Astrocyte of the hippocampus (primary cell): ENCODE measurements at regions not wholly inside any gene's neighbourhood (a gene's known extent, or its start where the extent isn't known, plus 50 kb on each side); places are given as distances from the start of the nearest gene placed in this dataset.
A peak's percentile ranks its signal among the peaks of the same experiment; 100 is the strongest.
"Not testable (repeated sequence)": the region's sequence is repeated elsewhere in the genome, so short reads cannot be mapped to it uniquely, and the experiment has no call there.

Experiments used
- DNase-seq: peaks from one replicate; pipeline ENCODE4 v3.0.0; 2011; ENCODE audit warnings: low read depth, low spot score

DNA sequence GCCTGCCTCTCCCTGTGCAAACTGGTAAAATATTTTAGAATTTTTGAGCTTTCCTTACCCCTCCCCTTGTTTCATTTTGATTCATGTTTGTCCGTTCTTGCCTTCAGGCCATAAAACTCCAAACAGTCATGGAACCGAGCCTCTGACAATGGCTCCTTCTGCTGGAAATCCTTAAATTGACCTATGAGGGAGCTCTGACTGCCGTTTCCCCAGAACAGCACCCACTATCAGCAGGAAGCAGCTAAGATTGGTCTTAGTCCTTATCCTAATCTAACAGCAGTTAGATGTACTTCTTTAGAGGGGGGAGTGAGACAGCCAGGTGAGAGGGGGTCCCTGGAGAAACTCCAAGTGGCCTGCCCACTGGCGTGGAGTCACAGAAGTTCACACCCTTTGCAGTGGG lies 106.7 kb downstream of the FAM174A start:
- no peak for DNase-seq

DNA sequence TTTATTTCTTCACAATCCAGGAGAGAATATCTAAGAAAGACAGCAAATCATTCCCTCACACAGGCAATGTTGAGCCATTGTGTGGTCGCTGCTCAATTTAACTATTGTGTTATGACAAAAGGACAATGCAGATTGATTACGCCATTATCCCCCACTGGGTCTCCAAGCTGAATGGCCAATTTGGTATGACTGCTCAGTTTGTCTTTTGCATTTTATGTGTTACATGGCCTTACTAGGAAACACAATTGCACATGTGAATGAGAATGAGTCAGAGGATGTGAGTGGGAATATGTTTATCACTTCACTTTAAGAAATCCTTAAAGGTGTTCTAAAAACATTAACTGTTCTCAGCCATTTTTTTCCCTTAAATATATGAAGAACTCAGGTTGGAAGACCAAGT lies 108.3 kb downstream of the FAM174A start:
- peak; percentile 46 for DNase-seq

DNA sequence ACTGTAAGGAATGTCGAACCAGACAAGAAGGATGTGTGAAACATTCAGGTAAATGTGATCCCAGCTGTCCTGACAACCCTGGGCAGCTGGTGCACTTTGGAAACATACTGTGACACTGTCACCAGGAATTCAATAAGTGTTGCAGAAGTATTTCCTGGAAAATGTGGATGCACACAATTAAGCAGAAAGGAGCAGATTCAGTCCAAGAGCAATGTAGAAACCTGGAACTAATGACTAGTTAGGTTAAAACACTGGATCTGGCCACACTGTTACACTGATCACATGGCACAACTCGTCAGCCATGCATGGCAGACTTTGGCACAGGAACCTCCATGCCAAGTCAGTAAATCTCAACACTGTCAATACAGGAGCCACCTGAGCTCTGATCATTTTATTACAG lies 109.0 kb downstream of the FAM174A start:
- DNase-seq: no peak

DNA sequence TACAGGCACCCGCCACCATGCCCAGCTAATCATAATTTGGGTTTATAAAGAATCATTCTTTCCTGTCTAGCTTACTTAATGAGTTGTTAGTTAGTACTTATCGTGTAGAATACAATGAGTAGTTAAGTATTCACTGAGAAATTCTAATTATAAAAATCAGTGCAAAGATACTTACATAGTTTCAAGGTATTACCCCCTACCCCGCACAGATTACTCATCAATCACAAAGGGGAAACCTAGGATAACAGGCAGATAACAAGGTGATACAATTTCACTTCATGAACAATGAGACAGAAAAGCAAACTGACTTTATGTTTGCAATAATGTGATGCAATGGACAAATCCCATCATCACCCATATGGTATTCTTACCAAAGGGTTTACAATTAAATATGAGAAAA lies 109.6 kb downstream of the FAM174A start:
- no peak for DNase-seq

DNA sequence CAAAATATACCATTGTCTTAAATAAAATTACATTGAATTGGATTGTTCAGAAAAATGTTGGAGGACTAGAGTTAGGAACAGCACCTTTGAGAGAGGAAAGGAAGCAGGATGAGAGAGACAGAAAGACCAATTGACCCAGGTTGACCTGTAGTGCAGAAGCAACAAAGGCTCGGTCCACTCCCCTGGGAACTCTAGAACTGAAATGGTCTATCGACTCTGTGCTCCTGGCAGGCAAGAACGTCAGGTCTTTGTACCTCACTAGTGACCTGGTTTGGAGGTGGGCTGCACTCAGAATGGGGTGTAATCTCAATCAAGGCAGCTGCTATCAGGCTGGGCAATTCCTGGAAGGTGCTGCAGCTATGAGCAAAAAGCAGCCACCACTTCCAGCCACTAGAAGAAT lies 110.8 kb downstream of the FAM174A start:
- no peak for DNase-seq

DNA sequence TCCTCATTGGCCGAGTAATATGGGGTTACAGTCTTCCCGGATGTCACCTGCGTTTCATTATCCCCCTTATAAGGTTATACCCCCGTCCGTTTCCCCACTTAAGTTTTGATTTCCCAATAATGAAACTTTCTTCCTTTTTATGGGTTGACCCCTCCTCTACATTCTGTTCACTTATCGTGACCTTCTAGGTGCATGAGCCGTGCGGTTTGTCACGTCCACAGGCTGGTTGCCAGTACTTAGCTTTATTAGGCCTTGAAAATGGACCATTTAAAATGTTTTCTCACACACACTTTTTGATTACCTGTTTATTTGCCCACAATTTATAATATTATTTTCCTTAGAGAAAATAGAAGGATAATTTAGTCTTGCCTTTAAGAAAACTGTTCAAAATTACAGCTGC lies 111.5 kb downstream of the FAM174A start:
- DNase-seq: no peak

DNA sequence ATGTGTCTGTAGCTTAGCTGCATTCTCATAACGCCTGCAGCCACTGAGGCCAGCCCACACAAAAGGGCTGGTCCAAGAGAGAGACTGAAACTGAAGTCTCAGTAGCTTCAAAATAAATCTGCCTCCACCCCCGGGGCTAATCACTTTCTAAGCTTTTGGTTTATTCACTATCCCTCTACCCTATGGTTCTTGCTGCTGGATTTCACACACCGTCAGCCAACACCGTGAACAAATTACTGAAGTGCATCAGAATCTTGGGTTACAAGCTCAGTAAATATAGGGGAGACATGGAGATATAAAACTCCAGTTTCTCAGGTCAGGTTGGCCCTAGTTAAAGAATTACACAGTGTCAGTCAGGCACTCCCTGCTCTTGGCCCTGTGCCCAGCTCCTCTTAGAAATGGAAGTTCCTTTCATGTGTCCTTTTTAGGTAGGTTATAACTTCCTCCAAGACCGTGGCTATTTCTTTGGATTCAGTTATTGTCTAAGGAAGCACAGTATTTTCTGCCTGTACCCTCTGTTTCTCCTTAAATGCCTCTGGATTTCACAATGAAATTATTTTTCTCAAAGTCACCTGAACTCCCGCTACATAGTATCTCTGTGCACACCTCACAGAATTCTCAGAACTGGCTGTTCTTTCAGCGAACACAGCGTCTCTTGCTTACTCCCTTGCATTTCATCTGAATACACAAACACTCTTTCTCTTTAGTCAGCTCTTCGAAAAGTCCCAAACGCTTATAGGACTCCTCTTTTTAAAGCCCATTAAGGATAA lies 112.5 kb downstream of the FAM174A start:
- peak; percentile 62 for DNase-seq

DNA sequence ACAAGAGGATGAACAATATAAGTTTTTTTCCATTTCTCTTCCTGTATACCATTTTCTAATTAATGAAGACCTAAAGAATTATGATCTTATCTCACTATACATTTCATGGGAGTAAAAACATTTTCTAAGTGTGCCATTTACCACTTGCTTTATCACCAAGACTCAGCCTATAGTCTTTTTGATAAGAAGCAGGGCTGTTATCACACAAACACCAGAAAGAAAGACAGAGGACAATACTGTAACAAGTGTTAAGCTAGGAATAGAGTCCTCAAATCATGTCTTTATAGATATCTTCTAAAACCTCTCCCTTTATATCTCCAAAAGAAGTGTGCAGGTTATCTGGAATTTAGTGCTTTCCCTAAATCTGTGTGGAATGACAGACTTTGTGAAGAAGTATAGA lies 119.7 kb downstream of the FAM174A start:
- no peak for DNase-seq

DNA sequence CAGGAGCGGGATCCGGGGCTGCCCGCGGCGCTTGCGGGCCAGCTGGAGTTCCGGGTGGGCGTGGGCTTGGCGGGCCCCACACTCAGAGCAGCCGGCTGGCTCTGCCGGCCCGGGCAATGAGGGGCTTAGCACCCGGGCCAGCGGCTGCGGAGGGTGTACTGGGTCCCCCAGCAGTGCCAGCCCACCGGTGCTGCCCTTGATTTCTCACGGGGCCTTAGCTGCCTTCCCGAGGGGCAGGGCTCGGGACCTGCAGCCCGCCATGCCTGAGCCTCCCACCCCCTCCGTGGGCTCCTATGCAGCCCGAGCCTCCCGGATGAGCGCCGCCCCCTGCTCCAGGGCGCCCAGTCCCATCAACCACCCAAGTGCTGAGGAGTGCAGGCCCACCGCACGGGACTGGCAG lies 121.6 kb downstream of the FAM174A start:
- not testable (repeated sequence) for DNase-seq

DNA sequence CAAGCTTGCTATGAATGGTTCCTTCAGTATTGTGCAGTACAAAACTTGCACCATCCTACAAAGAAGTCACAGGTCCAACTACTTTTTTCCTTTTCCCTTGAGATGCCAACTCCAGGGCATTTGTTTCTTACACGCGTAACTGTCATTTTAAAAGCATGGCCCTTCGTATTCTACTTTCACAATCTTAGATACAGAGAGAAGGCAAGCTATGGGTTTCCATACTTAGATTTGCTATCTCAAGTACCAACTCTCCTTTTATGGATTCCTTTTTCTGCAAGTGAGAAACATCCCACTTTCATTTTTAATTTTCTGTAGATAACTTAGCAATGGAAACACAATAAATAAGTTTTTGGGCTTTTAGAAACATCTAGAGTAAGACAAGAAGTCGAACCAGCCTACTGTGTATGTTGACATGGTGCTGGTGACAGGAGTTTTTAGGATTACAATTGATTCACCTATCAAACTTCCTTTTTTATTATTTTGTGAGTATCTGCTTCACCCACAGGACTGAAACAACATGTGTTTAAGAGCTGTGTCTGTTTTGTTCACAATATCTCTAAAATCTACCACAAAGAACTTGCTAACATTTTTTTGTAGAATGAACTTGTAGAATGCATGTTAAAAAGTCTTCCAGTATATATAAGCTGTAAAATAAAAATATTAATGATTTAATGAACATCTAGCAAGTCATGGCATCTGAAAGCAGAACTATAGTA lies 124.1 kb downstream of the FAM174A start:
- DNase-seq: no peak

DNA sequence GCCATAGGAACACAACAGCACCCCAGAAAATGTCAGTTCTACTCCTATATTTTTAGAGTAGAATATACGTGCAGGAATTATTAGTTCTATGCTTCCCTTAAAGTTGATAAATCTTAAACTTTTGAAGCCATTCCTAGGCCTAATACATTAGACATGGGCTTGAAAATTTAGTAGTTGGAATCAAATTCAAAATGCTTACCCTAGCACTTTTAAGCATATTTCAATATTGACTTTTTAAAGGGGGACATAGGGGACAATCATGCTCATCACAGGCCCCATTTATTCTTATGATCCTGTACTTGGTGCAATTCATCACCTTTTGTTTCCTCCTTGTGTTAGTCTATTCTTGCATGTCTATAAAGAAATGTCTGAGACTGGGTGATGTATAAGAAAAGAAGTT lies 129.0 kb downstream of the FAM174A start:
- no peak for DNase-seq

DNA sequence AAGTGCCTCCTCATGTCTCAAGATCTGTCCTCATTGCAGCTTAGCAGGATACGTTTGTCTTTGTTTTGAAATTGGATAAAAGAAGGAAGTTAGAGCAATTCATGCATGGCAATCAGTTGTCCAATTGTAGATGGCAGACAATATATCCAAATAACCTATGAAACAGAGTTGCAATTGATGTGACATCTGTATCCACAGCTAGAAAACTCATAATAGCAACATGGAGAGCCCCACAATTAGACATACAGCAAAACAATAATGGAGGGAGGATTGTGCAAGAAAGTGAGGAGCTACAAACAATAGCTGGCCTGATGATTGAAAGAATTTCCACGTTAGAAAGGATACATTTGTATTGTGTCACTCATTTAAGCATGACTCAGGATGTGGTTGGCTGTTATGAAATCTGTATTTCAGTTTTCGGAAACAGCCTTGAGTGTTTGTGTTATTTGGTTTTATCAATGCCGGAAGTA lies 132.0 kb downstream of the FAM174A start:
- DNase-seq: no peak

DNA sequence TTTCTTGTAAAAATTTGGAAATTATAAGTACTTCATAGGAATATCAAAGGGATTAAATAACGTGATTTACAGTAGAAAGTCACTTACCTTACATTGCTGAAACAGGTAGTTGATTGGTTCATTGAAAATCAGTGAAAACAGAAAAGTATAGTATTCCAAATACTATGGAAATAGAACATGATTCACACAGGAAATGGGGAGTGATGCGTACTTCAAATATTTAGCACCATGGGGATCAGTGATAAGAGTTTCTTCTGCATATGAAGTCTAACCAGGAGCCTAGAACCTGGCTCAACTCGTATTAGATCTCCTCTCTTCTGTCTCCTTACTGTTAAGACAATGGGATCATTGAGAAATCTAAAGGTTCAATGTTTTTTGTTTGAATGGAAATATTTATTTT lies 133.3 kb downstream of the FAM174A start:
- no peak for DNase-seq

DNA sequence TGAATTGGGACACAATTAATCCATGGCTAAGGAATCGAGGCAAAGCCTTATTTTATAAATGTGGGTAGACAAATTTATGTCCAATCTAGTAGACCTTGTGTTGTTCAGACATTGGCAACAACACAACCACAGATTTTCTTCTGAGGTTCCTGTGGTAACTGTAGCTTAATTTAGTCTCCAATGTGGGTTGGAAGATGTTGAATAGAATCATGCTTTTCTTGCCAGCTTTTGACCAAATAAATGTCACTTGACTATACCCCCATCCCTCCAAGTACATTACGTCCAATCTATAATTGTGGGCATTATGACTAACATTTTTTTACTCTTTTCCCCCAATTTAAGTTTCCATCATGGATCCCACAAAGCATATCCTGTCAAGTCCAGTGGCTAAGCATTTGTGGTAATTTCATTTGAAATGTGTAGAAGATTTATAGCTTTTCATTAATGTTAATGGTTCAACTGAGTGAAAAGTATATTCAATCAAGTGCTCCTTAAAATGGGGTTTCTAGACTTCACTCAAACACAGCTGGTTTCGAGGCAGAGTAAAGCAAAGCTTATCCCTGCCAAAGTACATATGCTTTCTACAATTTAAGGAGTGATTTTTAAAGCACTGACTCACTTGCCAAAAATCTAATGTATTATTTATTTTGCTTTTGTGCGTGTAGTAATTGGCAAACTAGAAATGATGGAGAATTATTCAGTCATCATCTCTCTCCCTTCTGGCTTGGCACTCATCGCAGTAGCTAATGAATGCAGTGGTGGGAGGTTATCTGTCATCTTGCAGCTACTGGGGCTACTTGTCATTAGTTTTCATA lies 141.8 kb downstream of the FAM174A start:
- DNase-seq: peak; percentile 93

DNA sequence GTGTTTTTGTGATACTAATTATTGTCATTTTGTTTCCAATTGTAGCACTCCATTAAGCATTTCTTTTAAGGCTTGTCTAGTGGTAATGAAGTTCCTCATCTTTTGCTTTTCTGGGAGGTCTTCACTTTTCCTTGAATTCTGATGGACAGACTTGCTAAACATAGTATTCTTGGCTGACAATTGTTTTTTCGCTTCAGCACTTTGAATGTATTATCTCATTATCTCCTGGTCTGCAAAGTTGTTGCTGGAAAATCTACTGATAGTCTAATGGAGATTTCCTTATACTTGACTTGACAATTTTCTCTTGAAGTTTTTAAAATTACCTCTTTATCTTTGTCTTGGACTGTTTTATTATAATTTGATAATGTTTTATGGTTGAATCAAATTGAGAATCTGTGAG lies 147.5 kb downstream of the FAM174A start:
- DNase-seq: no peak

DNA sequence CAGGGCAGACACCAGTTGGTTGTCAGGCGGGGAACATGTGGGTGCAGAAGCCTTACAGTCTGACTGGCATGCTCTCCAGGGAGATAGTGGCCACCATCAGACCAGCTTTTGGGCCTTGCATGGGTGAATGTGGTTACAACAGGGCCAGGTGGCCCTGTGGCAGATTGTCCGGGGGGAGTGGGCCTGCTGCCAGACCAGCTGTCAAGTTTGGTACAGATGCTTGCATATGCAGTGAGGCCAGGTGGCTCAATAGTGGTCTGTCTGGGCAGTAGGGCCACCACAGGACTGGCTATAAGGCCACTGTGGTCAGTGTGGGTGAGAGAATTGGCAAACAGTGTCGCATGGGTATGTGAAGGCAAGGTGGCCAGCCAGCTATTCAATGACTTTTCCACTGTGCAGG lies 148.7 kb downstream of the FAM174A start:
- DNase-seq: no peak

DNA sequence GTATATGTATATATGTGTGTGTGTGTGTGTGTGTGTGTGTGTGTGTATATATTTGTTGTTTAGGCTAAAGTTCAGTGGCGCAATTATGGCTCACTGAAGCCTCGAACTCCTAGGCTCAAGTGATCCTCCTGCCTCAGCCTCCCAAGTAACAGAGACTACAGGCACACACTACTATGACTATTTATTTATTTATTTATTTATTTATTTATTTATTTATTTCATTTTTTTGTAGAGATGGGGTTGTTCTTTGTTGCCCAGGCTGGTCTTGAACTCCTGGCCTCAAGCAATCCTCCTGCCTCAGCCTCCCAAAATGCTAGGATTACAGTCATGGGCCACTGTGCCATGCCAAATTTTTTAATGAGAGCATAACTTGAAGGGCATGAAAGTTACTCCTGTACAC lies 149.9 kb downstream of the FAM174A start:
- DNase-seq: not testable (repeated sequence)

DNA sequence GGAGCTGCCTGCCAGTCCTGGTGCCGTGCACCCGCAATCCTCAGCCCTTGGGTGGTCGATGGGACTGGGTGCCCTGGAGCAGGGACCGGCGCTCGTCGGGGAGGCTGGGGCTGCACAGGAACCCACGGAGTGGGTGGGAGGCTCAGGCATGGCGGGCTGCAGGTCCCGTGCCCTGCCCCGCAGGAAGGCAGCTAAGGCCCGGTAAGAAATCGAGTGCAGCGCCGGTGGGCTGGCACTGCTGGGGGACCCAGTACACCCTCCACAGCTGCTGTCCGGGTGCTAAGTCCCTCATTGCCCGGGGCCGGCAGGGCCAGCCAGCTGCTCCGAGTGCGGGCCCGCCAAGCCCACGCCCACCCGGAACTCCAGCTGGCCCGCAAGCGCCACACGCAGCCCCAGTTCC lies 153.7 kb downstream of the FAM174A start:
- DNase-seq: not testable (repeated sequence)

DNA sequence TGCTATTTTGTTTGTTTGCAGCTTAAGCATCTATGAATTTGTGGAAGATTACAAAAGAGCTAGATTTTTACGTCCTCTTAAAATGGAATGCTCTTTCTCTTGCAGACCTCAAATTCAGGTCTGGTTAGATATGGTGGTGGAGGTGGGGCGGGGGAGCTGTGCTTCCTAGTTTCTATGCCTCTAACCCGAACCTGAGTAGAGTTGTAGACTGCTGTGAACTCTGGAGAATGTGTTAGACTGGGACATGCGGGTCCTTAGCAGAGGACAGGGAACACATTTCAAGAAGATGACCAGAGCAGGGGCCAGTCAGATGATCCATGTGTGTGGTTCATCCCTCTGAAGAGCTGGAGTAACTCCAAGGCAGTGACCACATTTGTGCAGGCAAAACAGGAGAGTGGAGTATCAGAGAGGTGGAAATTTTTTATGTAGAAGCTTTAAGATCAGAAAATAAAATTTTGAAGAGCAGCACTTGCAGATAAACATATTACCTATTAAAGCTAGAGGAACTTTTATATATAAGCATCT lies 154.9 kb downstream of the FAM174A start:
- DNase-seq: peak; percentile 42

DNA sequence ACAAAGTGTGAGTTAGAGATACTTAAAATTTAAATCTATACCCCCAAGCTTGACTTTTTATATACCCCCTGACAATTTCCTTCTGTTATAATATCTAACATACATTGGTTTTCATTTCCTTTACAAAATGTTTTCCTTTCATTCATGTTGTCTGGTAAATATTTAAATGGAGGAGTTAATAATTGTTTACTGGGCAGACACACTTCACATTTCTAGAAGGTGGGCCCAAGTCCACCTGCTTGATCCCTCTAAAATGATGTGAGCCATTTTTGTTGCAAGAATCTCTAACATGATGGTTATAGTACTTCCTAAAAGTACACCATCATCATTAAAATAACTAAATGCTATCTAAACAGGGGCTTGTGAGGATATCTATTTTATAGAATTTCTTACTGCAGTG lies 155.9 kb downstream of the FAM174A start:
- DNase-seq: no peak

DNA sequence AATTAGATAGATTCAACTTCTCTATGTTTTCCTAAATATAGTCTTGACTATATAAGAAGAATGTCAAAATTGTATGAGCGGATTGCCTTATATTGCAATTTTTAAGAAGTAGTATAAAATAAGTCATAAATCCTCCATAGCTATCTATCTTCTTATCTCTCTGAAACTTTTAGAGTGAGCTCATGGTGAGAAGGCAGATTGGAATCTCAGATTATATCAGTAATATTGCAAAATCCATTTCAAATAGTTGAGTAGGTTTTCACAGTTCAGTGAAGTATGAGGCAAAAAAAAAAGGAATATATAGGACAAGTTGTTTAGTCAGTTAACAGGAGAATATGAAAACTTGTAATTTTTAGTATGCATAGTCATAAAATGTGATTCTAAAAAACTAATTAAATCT lies 156.4 kb downstream of the FAM174A start:
- DNase-seq: no peak

DNA sequence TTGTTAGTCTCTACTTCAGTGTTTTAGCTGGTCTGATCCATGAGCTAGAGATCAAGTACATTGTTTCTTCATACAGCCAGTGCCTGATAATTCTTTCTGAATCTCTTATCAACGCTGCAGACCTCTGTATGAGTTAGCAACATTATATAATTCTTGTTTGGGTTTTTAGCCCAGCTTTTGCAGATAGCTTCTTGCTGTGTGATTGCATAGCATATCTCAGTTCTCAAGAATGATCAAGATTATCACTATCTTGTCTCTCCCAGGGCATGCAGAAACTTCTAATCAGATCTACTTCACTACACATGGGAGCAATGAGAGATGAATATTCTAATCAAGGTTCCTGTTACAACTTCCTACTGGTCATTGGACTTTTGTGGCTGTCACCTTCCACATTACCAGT lies 158.3 kb downstream of the FAM174A start:
- no peak for DNase-seq
